Stimulated activated CD8-positive, alpha-beta memory T cell treated with anti-CD3 and anti-CD28 coated beads, Interleukin-7, amount 100 ng/mL, for 48 hours (primary cell): ENCODE measurements at regions not wholly inside any gene's neighbourhood (a gene's known extent, or its start where the extent isn't known, plus 50 kb on each side); places are given as distances from the start of the nearest gene placed in this dataset.
"Not testable (repeated sequence)": the region's sequence is repeated elsewhere in the genome, so short reads cannot be mapped to it uniquely, and the experiment has no call there.

ENCODE experiments used
- DNase-seq, 2 donors: peaks; one replicate each; pipeline ENCODE4 v3.0.0-alpha.2; 2020; ENCODE audit warnings: low read depth in 1 of 2; ENCODE audit errors: extremely low read depth in 1 of 2

- DNase-seq, result no peak
These were observed 122.0 kb downstream of the GLUD2 start for GRCh38 chrX:121169099-121170035.

- no peak for DNase-seq
These were observed 125.3 kb downstream of the GLUD2 start for GRCh38 chrX:121172703-121173102.

GRCh38 chrX:121179972-121180371 is 132.6 kb downstream of the GLUD2 start:
- no peak for DNase-seq

DNA sequence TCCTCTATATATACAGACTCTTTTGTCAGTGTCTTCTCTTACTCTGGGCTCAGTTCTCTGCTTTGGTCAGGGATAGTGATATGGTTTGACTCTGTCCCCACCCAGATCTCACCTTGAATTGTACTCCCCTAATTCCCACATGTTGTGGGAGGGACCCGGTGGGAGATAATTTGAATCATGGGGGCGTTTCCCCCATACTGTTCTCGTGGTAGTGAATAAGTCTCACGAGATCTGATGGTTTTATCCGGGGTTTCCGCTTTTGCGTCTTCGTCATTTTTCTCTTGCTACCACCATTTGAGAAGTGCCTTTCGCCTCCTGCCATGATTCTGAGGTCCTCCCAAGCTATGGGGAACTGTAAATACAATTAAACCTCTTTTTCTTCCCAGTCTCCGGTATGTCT is 144.4 kb downstream of the GLUD2 start:
- DNase-seq, result no peak

DNA sequence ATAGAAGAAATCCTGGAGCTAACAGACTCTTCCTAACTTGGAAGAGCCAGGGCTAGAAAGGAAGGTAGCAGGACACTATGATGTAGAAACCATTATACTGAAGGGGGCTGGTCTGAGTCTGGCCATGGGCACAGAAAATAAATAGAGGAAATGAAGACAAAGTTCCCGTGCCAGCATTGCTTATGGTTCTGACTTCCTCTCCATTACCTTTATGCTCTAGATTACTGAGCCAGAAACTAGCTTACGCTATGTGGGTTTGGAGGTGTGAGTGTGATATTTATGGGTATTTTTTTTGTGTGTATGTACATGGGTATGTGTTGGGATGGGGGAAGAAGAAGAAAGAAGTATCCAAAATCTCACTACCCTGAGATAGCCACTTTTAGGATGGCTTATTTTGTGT is 148.3 kb downstream of the GLUD2 start:
- no peak for DNase-seq

GRCh38 chrX:121196872-121197444 is 149.5 kb downstream of the GLUD2 start:
- DNase-seq, result not testable (repeated sequence)

- DNase-seq, result no peak
These were observed 161.2 kb downstream of the GLUD2 start for GRCh38 chrX:121208563-121208962.

- no peak for DNase-seq
These were observed 169.4 kb downstream of the GLUD2 start for GRCh38 chrX:121216641-121217374.

DNA sequence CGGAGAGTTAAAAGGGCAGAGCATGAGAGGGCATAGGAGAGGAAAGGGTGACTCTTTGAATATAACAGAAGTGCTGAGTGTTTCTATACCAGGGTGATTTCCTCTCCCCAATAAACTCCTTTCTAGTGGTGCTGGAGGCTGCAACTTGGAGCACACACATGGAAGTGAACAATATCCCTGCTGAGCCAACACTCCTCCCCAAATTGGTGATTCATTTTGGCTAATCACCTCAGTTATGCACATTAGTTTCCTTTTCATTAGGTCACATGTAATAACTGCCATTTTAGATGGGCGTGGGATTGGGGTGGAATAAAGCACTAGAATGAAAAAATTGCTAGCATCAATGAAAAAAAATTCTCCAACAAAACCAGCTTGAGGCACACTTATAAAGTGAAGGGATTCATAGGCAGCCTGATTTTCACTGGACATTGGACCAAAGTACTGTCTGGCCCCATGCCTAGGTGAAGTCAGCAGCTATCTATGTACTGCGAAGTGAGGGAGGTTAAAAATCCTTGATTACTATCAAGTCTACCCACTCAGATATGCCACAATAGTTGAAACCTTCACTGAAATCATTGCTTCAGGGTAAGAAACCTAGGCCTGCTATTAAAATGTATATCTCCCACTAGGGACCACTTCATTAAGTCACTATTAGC is 174.0 kb downstream of the GLUD2 start:
- no peak for DNase-seq

- DNase-seq, result no peak
These were observed 180.5 kb downstream of the GLUD2 start for GRCh38 chrX:121227888-121228287.

DNA sequence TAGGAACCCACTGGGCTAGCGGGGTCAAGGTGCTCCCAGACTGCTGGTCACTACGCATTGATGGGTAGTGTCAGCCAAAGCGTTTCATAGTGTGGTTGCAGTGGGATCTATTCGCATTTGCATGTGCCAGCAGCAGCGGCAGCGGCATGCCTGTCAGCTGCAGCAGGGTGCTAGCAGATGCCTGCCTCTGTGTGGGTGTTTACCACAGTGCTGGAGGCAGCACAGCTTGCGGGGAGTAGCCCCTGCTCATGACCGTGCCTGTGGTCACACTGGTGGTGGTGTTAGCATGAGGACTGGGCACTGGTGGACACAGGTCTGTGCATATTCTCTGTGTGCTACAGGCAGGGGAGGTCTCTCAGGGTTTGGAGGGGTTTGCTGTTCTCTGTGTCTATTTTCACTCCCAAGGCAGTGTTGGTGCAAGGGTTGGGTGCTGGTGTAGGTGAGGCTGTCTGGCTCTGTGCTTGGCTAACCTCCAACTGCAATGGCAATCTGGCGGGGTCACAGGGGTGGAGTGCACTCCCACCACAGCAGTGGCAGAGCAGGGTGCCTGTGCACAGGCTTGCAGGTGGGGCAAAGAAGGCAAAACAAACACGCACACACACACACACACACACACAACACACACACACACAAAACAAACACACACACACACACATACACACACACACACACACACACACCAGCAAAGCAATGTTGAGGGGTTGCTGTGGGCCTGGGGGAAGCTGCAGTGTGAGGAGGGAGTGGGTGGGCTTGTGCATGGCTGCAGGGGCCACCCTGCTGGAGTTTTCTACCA is 184.4 kb downstream of the GLUD2 start:
- no peak for DNase-seq

DNA sequence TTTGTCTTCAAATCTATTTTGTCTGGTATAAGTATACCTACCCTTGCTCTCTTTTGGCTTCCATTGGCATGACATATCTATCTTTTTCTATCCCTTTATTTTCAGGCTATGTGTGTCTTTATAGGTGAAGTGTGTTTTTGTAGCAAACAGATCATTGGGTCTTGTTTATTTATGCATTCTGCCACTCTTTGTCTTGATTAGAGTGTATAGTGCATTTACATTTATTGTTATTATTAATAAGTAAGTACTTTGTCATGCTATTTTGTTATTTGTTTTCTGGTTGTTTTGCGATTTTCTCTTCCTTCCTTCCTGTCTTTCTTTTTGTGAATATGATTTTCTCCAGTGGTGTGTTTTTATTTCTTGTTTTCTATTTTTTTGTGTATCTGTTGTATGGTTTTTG is 188.6 kb downstream of the GLUD2 start:
- no peak for DNase-seq

GRCh38 chrX:121238093-121238492 is 190.7 kb downstream of the GLUD2 start:
- no peak for DNase-seq

- DNase-seq, result no peak
These were observed 197.1 kb downstream of the GLUD2 start for GRCh38 chrX:121244511-121244910.

GRCh38 chrX:121245763-121246162 is 198.4 kb downstream of the GLUD2 start:
- DNase-seq, result no peak

- DNase-seq, result no peak
These were observed 206.9 kb downstream of the GLUD2 start for GRCh38 chrX:121254336-121254735.

- DNase-seq, result no peak
These were observed 209.2 kb downstream of the GLUD2 start for GRCh38 chrX:121256647-121257046.

DNA sequence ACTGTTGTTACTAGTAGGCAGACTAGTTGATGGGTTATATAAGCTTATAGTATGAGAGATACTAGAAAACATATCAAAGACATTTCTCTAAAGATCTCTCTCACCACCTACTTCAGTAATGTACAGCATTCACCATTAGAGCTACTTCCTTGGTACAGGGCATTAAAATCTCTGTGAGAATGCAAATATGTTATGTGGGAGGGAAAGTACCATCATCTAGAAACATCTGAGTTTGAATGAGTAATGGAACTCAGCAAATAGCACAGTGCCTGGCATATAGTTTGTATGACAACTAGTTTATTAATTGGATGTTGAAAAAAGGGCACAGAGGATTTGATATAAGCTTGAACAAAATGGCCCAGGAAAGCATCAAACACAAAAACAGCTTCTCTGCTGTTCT is 211.1 kb downstream of the GLUD2 start:
- DNase-seq, result no peak

DNA sequence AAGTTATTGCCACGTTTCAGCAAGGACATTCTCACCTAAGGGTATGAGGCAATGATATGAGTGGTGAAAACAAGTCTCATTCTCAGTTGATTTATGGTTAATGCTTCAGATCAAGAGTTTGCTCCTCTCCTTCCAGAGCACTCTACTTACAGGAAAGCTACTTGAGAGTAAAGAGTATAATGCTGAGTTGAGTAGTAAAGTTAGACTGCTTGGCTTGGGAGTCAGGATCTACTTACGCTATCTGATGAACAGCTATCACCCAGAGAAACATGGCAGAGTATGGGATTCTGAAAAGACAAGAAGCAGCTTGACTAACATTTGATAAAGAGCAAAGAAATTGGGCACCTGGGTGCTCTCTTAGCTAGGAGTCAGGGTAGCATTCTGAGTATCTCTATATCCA is 211.8 kb downstream of the GLUD2 start:
- no peak for DNase-seq

GRCh38 chrX:121260596-121261240 is 213.3 kb downstream of the GLUD2 start:
- DNase-seq, result no peak
